ENCODE measurements at regions not wholly inside any gene's neighbourhood (a gene's known extent, or its start where the extent isn't known, plus 50 kb on each side); places are given as distances from the start of the nearest gene placed in this dataset.

DNA sequence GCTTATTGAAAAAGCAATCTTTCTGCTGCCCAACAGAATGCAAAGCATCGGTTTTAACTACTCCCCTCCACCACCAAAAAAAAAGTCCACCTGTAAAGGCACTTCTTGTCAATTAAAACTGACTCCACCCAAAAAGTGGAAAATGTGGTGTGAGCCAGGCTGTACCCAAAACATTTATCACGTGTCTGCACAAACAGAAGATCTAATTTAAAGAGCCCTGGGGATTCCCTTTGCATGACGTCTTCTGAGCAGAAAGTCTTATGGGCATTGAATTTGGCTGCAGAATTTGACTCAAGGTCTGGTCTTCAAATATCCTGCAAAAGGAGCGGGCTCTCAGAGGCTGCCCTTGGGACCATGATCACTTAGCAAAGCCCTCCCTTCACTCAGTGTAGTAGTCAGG is 358.3 kb upstream of the KLHL29 start:
- TF ChIP-seq, protein P1, sequence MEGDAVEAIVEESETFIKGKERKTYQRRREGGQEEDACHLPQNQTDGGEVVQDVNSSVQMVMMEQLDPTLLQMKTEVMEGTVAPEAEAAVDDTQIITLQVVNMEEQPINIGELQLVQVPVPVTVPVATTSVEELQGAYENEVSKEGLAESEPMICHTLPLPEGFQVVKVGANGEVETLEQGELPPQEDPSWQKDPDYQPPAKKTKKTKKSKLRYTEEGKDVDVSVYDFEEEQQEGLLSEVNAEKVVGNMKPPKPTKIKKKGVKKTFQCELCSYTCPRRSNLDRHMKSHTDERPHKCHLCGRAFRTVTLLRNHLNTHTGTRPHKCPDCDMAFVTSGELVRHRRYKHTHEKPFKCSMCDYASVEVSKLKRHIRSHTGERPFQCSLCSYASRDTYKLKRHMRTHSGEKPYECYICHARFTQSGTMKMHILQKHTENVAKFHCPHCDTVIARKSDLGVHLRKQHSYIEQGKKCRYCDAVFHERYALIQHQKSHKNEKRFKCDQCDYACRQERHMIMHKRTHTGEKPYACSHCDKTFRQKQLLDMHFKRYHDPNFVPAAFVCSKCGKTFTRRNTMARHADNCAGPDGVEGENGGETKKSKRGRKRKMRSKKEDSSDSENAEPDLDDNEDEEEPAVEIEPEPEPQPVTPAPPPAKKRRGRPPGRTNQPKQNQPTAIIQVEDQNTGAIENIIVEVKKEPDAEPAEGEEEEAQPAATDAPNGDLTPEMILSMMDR (IDR thresholded peaks at IDR 0.05; ENCODE audit: insufficient read depth, low read length, poor library complexity, severe bottlenecking) = no peak
- no peaks in the 10 kb centered on the region for H3K27me3 ChIP-seq (ENCODE audit: control insufficient read depth, insufficient read depth, low read length)
- no peak for DNase-seq (ENCODE audit: low read depth)
- H3K4me3 ChIP-seq (ENCODE audit: low read depth, low read length) = no peak overlapping the region
- no peaks in the 10 kb centered on the region for H3K36me3 ChIP-seq (ENCODE audit: control insufficient read depth, insufficient read depth, low read length)

DNA sequence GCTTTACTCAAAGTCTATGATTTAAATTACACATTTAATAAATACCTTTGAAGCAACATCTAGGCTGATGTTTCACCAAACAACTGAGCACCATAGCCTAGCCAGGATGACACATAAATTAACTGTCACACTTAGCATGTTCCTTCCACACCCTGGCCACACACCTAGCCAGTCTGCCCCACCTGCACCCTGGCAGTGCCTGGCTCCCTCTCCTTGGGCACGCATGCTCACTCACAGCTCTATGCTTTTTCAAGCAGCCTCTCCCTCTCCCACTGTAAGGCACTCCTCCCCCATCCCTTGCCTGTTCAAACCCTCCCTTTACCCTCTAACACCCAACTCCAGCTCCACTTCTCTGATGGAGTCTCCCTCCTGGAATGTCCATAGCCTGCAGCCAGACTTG is 357.6 kb upstream of the KLHL29 start:
- no peak for DNase-seq (ENCODE audit: low read depth)
- H3K27me3 ChIP-seq (ENCODE audit: control insufficient read depth, insufficient read depth, low read length) = no peaks in the 10 kb centered on the region
- TF ChIP-seq, protein P1 (IDR thresholded peaks at IDR 0.05; ENCODE audit: insufficient read depth, low read length, poor library complexity, severe bottlenecking) = no peak
- no peak overlapping the region for H3K4me3 ChIP-seq (ENCODE audit: low read depth, low read length)
- no peaks in the 10 kb centered on the region for H3K36me3 ChIP-seq (ENCODE audit: control insufficient read depth, insufficient read depth, low read length)

DNA sequence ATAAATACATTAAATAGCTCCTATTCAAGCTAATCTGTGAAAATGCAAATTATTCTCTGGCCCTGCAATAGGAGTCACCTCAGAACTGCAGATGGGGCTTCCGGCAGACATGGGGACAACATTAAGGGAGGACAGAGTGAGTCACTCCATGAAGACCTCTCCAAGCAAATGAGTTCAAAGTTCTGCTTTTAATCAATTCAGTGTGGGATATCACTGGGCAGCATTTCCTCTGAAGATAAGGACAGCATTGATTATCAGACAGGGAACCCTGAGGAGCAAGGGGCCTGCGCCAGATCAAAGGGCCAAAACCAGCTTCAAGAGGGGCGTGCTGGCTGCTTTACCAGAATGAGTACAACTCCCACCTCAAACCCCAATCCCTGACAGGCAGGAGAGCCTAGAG is 356.9 kb upstream of the KLHL29 start:
- H3K27me3 ChIP-seq (ENCODE audit: control insufficient read depth, insufficient read depth, low read length) = no peaks in the 10 kb centered on the region
- TF ChIP-seq, protein P1 (IDR thresholded peaks at IDR 0.05; ENCODE audit: insufficient read depth, low read length, poor library complexity, severe bottlenecking) = no peak
- no peak overlapping the region for H3K4me3 ChIP-seq (ENCODE audit: low read depth, low read length)
- no peaks in the 10 kb centered on the region for H3K36me3 ChIP-seq (ENCODE audit: control insufficient read depth, insufficient read depth, low read length)
- no peak for DNase-seq (ENCODE audit: low read depth)

DNA sequence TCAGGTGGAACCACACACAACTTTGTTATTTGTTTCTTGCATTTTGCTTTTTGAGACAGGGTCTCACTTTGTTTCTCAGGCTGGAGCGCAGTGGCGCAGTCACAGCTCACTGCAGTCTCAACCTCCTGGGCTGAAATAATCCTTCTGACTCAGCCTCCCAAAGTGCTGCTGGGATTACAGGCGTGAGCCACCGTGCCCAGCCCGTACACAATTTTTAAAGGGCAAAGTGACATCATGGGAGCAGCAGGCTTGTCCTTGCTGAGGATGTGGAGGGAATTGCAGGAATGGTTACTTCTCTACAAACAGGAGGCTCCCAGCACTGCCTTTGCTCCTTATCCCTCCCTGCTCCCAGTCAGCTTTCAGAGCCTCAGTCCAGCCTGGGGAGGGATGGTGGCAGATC is 355.9 kb upstream of the KLHL29 start:
- Histone ChIP-seq H3K36me3 (ENCODE audit: control insufficient read depth, insufficient read depth, low read length) (no peaks in the 10 kb centered on the region), H3K27me3 (ENCODE audit: control insufficient read depth, insufficient read depth, low read length) (no peaks in the 10 kb centered on the region), H3K4me3 (ENCODE audit: low read depth, low read length) (no peak overlapping the region)
- no peak for DNase-seq (ENCODE audit: low read depth)
- TF ChIP-seq, protein P1 (IDR thresholded peaks at IDR 0.05; ENCODE audit: insufficient read depth, low read length, poor library complexity, severe bottlenecking) = no peak

- TF ChIP-seq, protein P1 (IDR thresholded peaks at IDR 0.05; ENCODE audit: insufficient read depth, low read length, poor library complexity, severe bottlenecking) = no peak
- H3K36me3 ChIP-seq (ENCODE audit: control insufficient read depth, insufficient read depth, low read length) = no peaks in the 10 kb centered on the region
- H3K4me3 ChIP-seq (ENCODE audit: low read depth, low read length) = no peak overlapping the region
- DNase-seq (ENCODE audit: low read depth) = no peak
- no peaks in the 10 kb centered on the region for H3K27me3 ChIP-seq (ENCODE audit: control insufficient read depth, insufficient read depth, low read length)
Observed at GRCh38 chr2:23029951-23030350, 355.0 kb upstream of the KLHL29 start.

DNA sequence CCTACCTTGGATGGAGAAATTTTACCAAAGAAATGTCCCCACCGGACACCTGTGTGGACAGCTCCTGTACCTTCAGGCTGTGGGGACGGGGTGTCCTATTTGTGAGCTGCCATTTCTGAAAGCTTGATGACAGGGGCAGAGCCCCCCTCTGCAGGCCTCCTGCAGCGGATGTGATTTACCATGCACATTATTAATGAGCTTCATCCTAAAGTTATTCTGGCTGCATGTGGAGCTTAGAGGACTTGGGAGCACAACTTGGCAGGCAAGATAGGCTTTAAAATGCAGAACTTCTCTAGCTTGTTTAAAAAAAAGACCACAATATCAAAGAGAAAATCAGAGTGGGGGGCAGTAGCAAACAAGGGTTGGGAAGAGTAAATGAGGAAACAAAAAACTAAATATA is 350.0 kb upstream of the KLHL29 start:
- DNase-seq (ENCODE audit: low read depth) = no peak
- H3K36me3 ChIP-seq (ENCODE audit: control insufficient read depth, insufficient read depth, low read length) = no peaks in the 10 kb centered on the region
- H3K27me3 ChIP-seq (ENCODE audit: control insufficient read depth, insufficient read depth, low read length) = no peaks in the 10 kb centered on the region
- H3K4me3 ChIP-seq (ENCODE audit: low read depth, low read length) = no peak overlapping the region
- TF ChIP-seq, protein P1 (IDR thresholded peaks at IDR 0.05; ENCODE audit: insufficient read depth, low read length, poor library complexity, severe bottlenecking) = no peak

Data from kidney epithelial cell (primary cell).